IMR-90 (cell line): ENCODE measurements at regions not wholly inside any gene's neighbourhood (a gene's known extent, or its start where the extent isn't known, plus 50 kb on each side); places are given as distances from the start of the nearest gene placed in this dataset.

Experiments
- ATAC-seq: fragments of 200-7000 bp; cut with Tn5 transposase; 2 replicates; pipeline ENCODE4 v1.9.1; 2020; ENCODE audit warnings: low read depth, mild to moderate bottlenecking, moderate library complexity
- BruUV-seq: library from RNA; stranded (reverse); fragments of 400-500 nt; replicated peaks from 2 replicates; lab custom pipeline; 2021; lab: Mats Ljungman, UMichigan
- CTCF ChIA-PET: fragments of 300-600 bp; formaldehyde crosslinking; extraction: SDS; loops from one replicate; lab custom pipeline; 2021; ENCODE audit warnings: antibody characterized with exemption; lab: Yijun Ruan, JAX
- POLR2A ChIA-PET: fragments of 300-600 bp; sonication (Branson Sonifier 250); formaldehyde crosslinking; loops from one replicate; lab custom pipeline; 2022; ENCODE audit warnings: antibody characterized with exemption; ENCODE audit not compliant: unreplicated experiment; lab: Charles Lee
- DNase-seq: peaks from one replicate; pipeline ENCODE4 v3.0.0; 2013
- H2AFZ ChIP-seq: replicated peaks from 2 replicates; pipeline ENCODE3; 2013; ENCODE audit warnings: low read length, mild to moderate bottlenecking; ENCODE audit not compliant: poor library complexity
- H2AK5ac ChIP-seq: 2 replicates; pipeline ENCODE4 v1.6.1; 2013; ENCODE audit warnings: low read depth, low read length, inconsistent platforms
- H2AK9ac ChIP-seq: replicated peaks from 2 replicates; pipeline ENCODE3; 2013; ENCODE audit warnings: mild to moderate bottlenecking, low read depth, low read length, moderate library complexity; ENCODE audit not compliant: poor library complexity
- H2BK120ac ChIP-seq: 2 replicates; pipeline ENCODE4 v1.6.1; 2013; ENCODE audit warnings: low read depth, low read length, inconsistent platforms
- H2BK15ac ChIP-seq: 3 replicates; pipeline ENCODE4 v1.6.1; 2013; ENCODE audit warnings: low read depth, low read length, inconsistent platforms
- H2BK20ac ChIP-seq: 2 replicates; pipeline ENCODE4 v1.6.1; 2013; ENCODE audit warnings: low read depth, mild to moderate bottlenecking, inconsistent platforms, low read length, moderate library complexity
- H2BK5ac ChIP-seq: 2 replicates; pipeline ENCODE4 v1.6.1; 2013; ENCODE audit warnings: mild to moderate bottlenecking, low read depth, low read length, inconsistent platforms; ENCODE audit not compliant: poor library complexity, severe bottlenecking
- H3K14ac ChIP-seq: replicated peaks from 2 replicates; pipeline ENCODE4 v1.6.1; 2013; ENCODE audit warnings: low read depth, low read length, inconsistent platforms
- H3K18ac ChIP-seq: 2 replicates; pipeline ENCODE4 v1.6.1; 2013; ENCODE audit warnings: low read depth, low read length, control low read depth
- H3K23ac ChIP-seq: 2 replicates; pipeline ENCODE4 v1.6.1; 2013; ENCODE audit warnings: low read depth, low read length, inconsistent platforms
- H3K27ac ChIP-seq: 2 replicates; pipeline ENCODE4 v1.5.1; 2013; ENCODE audit warnings: mild to moderate bottlenecking, control low read depth, low read length; ENCODE audit not compliant: insufficient read depth
- H3K27me3 ChIP-seq: 2 replicates; pipeline ENCODE4 v1.6.1; 2013; ENCODE audit warnings: low read length; ENCODE audit not compliant: control insufficient read depth, insufficient read depth
- H3K36me3 ChIP-seq: 2 replicates; pipeline ENCODE4 v1.6.1; 2013; ENCODE audit warnings: low read length, mixed read lengths; ENCODE audit not compliant: control insufficient read depth, insufficient read depth
- H3K4ac ChIP-seq: 2 replicates; pipeline ENCODE4 v1.6.1; 2013; ENCODE audit warnings: low read depth, low read length, inconsistent platforms
- H3K4me1 ChIP-seq: 2 replicates; pipeline ENCODE4 v1.6.1; 2013; ENCODE audit warnings: low read length, mixed read lengths; ENCODE audit not compliant: control insufficient read depth, insufficient read depth
- H3K4me2 ChIP-seq: 2 replicates; pipeline ENCODE4 v1.6.1; 2013; ENCODE audit warnings: low read depth, mild to moderate bottlenecking, control low read depth, low read length, moderate library complexity
- H3K4me3 ChIP-seq: 2 replicates; pipeline ENCODE4 v1.5.1; 2013; ENCODE audit warnings: low read depth, mild to moderate bottlenecking, control low read depth, low read length, moderate library complexity; ENCODE audit not compliant: insufficient read depth
- H3K56ac ChIP-seq: 2 replicates; pipeline ENCODE4 v1.6.1; 2013; ENCODE audit warnings: low read length, inconsistent platforms; ENCODE audit not compliant: insufficient read depth; ENCODE audit errors: extremely low read depth
- H3K79me1 ChIP-seq, 2 experiments: 2 replicates each; pipeline ENCODE4 v1.6.1; 2013; ENCODE audit warnings: low read length in 2 of 2, inconsistent platforms in 1 of 2, low read depth in 1 of 2
- H3K9ac ChIP-seq: 2 replicates; pipeline ENCODE4 v1.6.1; 2013; ENCODE audit warnings: low read depth, low read length, control low read depth
- H3K9me1 ChIP-seq: 2 replicates; pipeline ENCODE4 v1.6.1; 2013; ENCODE audit warnings: low read length, inconsistent platforms; ENCODE audit not compliant: insufficient read depth
- H3K9me3 ChIP-seq: 2 replicates; pipeline ENCODE4 v1.6.1; 2013; ENCODE audit warnings: low read length; ENCODE audit not compliant: control insufficient read depth, insufficient read depth
- H4K20me1 ChIP-seq: 2 replicates; pipeline ENCODE4 v1.6.1; 2013; ENCODE audit warnings: low read length, inconsistent platforms; ENCODE audit not compliant: insufficient read depth
- H4K5ac ChIP-seq: 2 replicates; pipeline ENCODE4 v1.6.1; 2013; ENCODE audit warnings: mild to moderate bottlenecking, low read depth, low read length, control low read depth
- H4K8ac ChIP-seq, 2 experiments: 2 replicates each; pipeline ENCODE4 v1.6.1; 2013; ENCODE audit warnings: low read depth in 2 of 2, low read length in 2 of 2, control low read depth in 1 of 2, inconsistent platforms in 1 of 2
- H4K91ac ChIP-seq: 2 replicates; pipeline ENCODE4 v1.6.1; 2013; ENCODE audit warnings: low read depth, low read length, inconsistent platforms; ENCODE audit not compliant: insufficient read depth
- BHLHE40 ChIP-seq: fragments of 150-350 bp; IDR thresholded peaks from 2 replicates; pipeline ENCODE4 v1.6.1; 2016; ENCODE audit warnings: mild to moderate bottlenecking, low read depth, low read length
- CEBPB ChIP-seq: IDR thresholded peaks from 2 replicates; pipeline ENCODE4 v1.6.1; 2012; ENCODE audit warnings: low read depth, low read length, improper control_type of control experiment
- CHD1 ChIP-seq: IDR thresholded peaks from 2 replicates; pipeline ENCODE4 v1.6.1; 2012; ENCODE audit warnings: low read depth, low read length, improper control_type of control experiment
- FOS ChIP-seq: fragments of 150-350 bp; IDR thresholded peaks from 2 replicates; pipeline ENCODE4 v1.6.1; 2016; ENCODE audit warnings: low read depth, low read length
- MAFK ChIP-seq: IDR thresholded peaks from 2 replicates; pipeline ENCODE4 v1.6.1; 2012; ENCODE audit warnings: low read depth, low read length, improper control_type of control experiment
- MAZ ChIP-seq: IDR thresholded peaks from 2 replicates; pipeline ENCODE4 v1.6.1; 2012; ENCODE audit warnings: low read depth, mild to moderate bottlenecking, low read length, improper control_type of control experiment, moderate library complexity, borderline replicate concordance
- MXI1 ChIP-seq: IDR thresholded peaks from 2 replicates; pipeline ENCODE4 v1.6.1; 2012; ENCODE audit warnings: low read depth, mild to moderate bottlenecking, low read length, moderate library complexity, borderline replicate concordance
- NFE2L2 ChIP-seq: fragments of 150-350 bp; IDR thresholded peaks from 2 replicates; pipeline ENCODE4 v1.6.1; 2016; ENCODE audit warnings: low read depth, mild to moderate bottlenecking, low read length
- POLR2A ChIP-seq: IDR thresholded peaks from 2 replicates; pipeline ENCODE4 v1.6.1; 2012; ENCODE audit warnings: mild to moderate bottlenecking, low read depth, low read length
- RAD21 ChIP-seq: IDR thresholded peaks from 2 replicates; pipeline ENCODE4 v1.6.1; 2012; ENCODE audit warnings: low read length, improper control_type of control experiment
- RCOR1 ChIP-seq: IDR thresholded peaks from 2 replicates; pipeline ENCODE4 v1.6.1; 2012; ENCODE audit warnings: mild to moderate bottlenecking, low read length, improper control_type of control experiment; ENCODE audit not compliant: insufficient replicate concordance
- RFX5 ChIP-seq: IDR thresholded peaks from 2 replicates; pipeline ENCODE4 v1.8.0; 2012; ENCODE audit warnings: low read depth, mild to moderate bottlenecking, low read length, moderate library complexity
- SMC3 ChIP-seq: fragments of 150-350 bp; IDR thresholded peaks from 2 replicates; pipeline ENCODE4 v1.6.1; 2016; ENCODE audit warnings: low read depth, mild to moderate bottlenecking, antibody characterized with exemption, low read length, moderate library complexity
- dilution Hi-C: fragments of 300-500 bp; cut with HindIII; formaldehyde crosslinking; loops from one replicate; pipeline ENCODE4 v1.14.3; 2018; ENCODE audit warnings: low sequenced_read_pairs; ENCODE audit not compliant: unreplicated experiment
- in situ Hi-C: fragments of 300-500 bp; cut with MboI; formaldehyde crosslinking; loops from 3 replicates; pipeline ENCODE4 v1.14.3; 2019; ENCODE audit warnings: low sequenced_read_pairs, inconsistent platforms, mixed read lengths
- intact Hi-C: fragments of 100-400 bp; cut with micrococcal nuclease; formaldehyde crosslinking; loops from 2 replicates; pipeline ENCODE4 v1.10.0; 2022
- TF ChIP-seq, protein P1 (sequence below): conservative IDR thresholded peaks from 2 replicates; pipeline ENCODE4 v1.5.1; 2012; ENCODE audit warnings: mild to moderate bottlenecking, low read depth, low read length, improper control_type of control experiment
- TF ChIP-seq, protein P2 (sequence below): fragments of 150-350 bp; IDR thresholded peaks from 2 replicates; pipeline ENCODE4 v1.6.1; 2016; ENCODE audit warnings: low read depth, mild to moderate bottlenecking, low read length, moderate library complexity, borderline replicate concordance
- TF ChIP-seq, protein P3 (sequence below): fragments of 150-350 bp; IDR thresholded peaks from 2 replicates; pipeline ENCODE4 v1.6.1; 2017; ENCODE audit warnings: mild to moderate bottlenecking, antibody characterized with exemption, low read length, low read depth

DNA sequence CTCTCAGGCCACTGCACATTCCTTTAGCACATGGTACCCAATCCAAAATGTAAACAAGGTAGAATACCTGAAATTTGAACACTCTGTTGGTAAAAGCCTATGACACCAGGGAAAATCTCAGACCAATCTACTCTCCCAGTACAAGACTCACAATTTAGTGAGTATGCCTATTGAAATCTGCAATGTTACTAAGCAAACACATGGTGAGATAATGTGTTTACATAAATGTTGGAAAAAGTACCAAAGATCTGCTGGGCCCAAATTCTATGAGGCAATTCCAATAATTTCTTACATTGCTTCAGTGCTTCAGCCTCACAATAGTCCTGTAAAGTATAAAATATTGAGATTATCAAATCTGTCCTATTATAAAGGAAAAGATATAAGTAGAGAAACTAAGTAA, 536.1 kb downstream of the PYDC2 start:
- Histone ChIP-seq H3K23ac (no peak overlapping the region), H4K20me1 (no peaks in the 10 kb centered on the region)
- ATAC-seq, result no peak

More for the DNA sequence above, 536.1 kb downstream of the PYDC2 start:
- no peak overlapping the region for H2BK20ac ChIP-seq
- POLR2A ChIA-PET, result no interaction called here
- no peaks in the 10 kb centered on the region for H3K4me1 ChIP-seq
- no peak overlapping the region for H3K18ac ChIP-seq
- H3K4me2 ChIP-seq, result no peak overlapping the region
- H2AK9ac ChIP-seq, result no peak overlapping the region
- no peak overlapping the region for H3K9ac ChIP-seq
- intact Hi-C loops, result no loop called here
- TF ChIP-seq MAZ (no peak), POLR2A (no peak), NFE2L2 (no peak), CEBPB (no peak), MXI1 (no peak), RFX5 (no peak), SMC3 (no peak), RCOR1 (no peak), MAFK (no peak), FOS (no peak), RAD21 (no peak), BHLHE40 (no peak), CHD1 (no peak)
- TF ChIP-seq, protein P1, sequence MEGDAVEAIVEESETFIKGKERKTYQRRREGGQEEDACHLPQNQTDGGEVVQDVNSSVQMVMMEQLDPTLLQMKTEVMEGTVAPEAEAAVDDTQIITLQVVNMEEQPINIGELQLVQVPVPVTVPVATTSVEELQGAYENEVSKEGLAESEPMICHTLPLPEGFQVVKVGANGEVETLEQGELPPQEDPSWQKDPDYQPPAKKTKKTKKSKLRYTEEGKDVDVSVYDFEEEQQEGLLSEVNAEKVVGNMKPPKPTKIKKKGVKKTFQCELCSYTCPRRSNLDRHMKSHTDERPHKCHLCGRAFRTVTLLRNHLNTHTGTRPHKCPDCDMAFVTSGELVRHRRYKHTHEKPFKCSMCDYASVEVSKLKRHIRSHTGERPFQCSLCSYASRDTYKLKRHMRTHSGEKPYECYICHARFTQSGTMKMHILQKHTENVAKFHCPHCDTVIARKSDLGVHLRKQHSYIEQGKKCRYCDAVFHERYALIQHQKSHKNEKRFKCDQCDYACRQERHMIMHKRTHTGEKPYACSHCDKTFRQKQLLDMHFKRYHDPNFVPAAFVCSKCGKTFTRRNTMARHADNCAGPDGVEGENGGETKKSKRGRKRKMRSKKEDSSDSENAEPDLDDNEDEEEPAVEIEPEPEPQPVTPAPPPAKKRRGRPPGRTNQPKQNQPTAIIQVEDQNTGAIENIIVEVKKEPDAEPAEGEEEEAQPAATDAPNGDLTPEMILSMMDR, result no peak
- TF ChIP-seq, protein P2, sequence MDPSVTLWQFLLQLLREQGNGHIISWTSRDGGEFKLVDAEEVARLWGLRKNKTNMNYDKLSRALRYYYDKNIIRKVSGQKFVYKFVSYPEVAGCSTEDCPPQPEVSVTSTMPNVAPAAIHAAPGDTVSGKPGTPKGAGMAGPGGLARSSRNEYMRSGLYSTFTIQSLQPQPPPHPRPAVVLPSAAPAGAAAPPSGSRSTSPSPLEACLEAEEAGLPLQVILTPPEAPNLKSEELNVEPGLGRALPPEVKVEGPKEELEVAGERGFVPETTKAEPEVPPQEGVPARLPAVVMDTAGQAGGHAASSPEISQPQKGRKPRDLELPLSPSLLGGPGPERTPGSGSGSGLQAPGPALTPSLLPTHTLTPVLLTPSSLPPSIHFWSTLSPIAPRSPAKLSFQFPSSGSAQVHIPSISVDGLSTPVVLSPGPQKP, result no peak
- TF ChIP-seq, protein P3, sequence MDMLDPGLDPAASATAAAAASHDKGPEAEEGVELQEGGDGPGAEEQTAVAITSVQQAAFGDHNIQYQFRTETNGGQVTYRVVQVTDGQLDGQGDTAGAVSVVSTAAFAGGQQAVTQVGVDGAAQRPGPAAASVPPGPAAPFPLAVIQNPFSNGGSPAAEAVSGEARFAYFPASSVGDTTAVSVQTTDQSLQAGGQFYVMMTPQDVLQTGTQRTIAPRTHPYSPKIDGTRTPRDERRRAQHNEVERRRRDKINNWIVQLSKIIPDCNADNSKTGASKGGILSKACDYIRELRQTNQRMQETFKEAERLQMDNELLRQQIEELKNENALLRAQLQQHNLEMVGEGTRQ, result no peak
- H3K4me3 ChIP-seq, result no peak overlapping the region
- no peak overlapping the region for H2AK5ac ChIP-seq
- in situ Hi-C loops, result no loop called here
- no peaks in the 10 kb centered on the region for H3K9me1 ChIP-seq
- no peak overlapping the region for H4K91ac ChIP-seq
- CTCF ChIA-PET, result no interaction called here
- no peak overlapping the region for H3K4ac ChIP-seq
- DNase-seq, result no peak
- H3K9me3 ChIP-seq, result peaks cover 5% of the 10 kb centered on the region; the same call in 1 of the 2 replicates
- no peaks in the 10 kb centered on the region for H3K79me1 ChIP-seq
- H3K27ac ChIP-seq, result no peak overlapping the region
- no peak overlapping the region for H2BK15ac ChIP-seq
- no peak overlapping the region for H4K8ac ChIP-seq
- H2AFZ ChIP-seq, result no peak overlapping the region
- no peak overlapping the region for H2BK120ac ChIP-seq
- no peaks in the 10 kb centered on the region for H3K27me3 ChIP-seq
- H3K36me3 ChIP-seq, result no peaks in the 10 kb centered on the region
- dilution Hi-C loops, result no loop called here
- H3K56ac ChIP-seq, result no peak overlapping the region
- no peak overlapping the region for H4K5ac ChIP-seq
- BruUV-seq, result no TSS peak
- H3K14ac ChIP-seq, result no peak overlapping the region
- H2BK5ac ChIP-seq, result no peak overlapping the region
